OCI-LY3 (cell line): ENCODE measurements at regions not wholly inside any gene's neighbourhood (a gene's known extent, or its start where the extent isn't known, plus 50 kb on each side); places are given as distances from the start of the nearest gene placed in this dataset.

ENCODE experiments used
- EZH2phosphoT487 ChIP-seq: fragments of 200-600 bp; shearing (Covaris generic); IDR thresholded peaks from 2 replicates; pipeline ENCODE4 v1.6.1; 2018; ENCODE audit warnings: antibody characterized with exemption, mixed run types, low read depth
- TF ChIP-seq, protein P1 (sequence below): fragments of 200-600, 300-600 bp; sonication (generic); IDR thresholded peaks from 2 replicates; pipeline ENCODE4 v1.5.1; 2014; ENCODE audit warnings: antibody characterized with exemption, low read length, low read depth

- TF ChIP-seq, protein P1, sequence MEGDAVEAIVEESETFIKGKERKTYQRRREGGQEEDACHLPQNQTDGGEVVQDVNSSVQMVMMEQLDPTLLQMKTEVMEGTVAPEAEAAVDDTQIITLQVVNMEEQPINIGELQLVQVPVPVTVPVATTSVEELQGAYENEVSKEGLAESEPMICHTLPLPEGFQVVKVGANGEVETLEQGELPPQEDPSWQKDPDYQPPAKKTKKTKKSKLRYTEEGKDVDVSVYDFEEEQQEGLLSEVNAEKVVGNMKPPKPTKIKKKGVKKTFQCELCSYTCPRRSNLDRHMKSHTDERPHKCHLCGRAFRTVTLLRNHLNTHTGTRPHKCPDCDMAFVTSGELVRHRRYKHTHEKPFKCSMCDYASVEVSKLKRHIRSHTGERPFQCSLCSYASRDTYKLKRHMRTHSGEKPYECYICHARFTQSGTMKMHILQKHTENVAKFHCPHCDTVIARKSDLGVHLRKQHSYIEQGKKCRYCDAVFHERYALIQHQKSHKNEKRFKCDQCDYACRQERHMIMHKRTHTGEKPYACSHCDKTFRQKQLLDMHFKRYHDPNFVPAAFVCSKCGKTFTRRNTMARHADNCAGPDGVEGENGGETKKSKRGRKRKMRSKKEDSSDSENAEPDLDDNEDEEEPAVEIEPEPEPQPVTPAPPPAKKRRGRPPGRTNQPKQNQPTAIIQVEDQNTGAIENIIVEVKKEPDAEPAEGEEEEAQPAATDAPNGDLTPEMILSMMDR = no peak
- TF ChIP-seq EZH2phosphoT487 = no peak
Measured at GRCh38 chr7:157471259-157472125, 134.7 kb downstream of the DNAJB6 start.
